ENCODE measurements at regions not wholly inside any gene's neighbourhood (a gene's known extent, or its start where the extent isn't known, plus 50 kb on each side); places are given as distances from the start of the nearest gene placed in this dataset.

DNA sequence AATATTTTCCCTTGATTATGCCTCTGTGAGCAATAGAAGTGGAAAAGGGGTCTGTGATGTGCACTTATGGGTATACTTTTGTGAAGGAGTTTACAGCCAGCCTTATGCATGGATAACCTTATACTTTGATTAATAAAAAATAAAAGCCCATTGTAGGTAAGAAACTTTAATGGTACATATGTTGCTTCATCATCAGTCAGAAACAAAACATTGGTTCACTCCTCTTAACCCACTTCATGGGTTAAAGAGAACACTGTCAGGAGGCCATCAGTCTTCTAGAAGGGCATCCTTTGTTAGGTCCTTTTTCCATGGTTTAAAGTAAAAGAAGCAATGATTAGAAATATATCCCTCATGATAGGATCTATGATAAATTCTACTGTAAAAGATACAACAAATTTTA is 952.1 kb upstream of the MIR17HG start:
- DNase-seq = no peak

DNA sequence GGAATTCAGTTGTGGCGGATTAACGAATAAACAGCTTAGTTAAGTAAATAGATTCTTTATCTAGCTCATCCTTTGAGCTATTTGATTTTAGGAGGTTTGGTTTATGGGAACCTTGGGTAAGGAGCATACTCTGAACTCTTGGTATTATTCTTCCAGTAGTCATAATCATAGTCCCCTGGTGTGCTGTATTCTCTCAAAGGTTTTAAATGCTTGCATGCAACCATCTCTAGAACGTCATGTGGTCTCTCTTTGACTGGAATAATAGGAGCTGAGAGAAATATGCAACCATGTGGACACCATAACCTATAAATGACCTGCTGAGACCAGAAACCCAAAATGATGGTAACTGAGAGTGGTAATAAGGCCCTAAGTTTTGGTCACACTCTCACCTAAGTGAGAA is 951.6 kb upstream of the MIR17HG start:
- no peak for DNase-seq

DNA sequence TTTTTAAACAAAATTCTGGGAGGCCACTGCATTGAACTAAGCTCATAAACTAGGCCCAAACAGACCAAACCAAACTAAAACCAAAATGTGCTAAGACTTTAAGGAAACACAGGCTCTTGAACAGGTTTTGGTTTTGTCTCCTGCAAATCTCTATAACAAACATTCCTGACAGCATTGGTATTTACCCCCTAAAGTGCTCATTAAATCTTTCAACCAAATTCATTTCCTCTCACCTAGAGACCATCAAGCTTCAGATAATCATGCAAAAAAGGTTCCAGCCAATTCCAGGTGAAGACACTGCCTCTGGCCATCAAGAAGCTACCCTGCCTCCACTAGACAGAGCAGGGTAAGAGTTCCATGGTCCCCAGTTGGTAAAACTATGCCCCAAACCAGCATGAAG is 951.2 kb upstream of the MIR17HG start:
- DNase-seq = no peak

DNA sequence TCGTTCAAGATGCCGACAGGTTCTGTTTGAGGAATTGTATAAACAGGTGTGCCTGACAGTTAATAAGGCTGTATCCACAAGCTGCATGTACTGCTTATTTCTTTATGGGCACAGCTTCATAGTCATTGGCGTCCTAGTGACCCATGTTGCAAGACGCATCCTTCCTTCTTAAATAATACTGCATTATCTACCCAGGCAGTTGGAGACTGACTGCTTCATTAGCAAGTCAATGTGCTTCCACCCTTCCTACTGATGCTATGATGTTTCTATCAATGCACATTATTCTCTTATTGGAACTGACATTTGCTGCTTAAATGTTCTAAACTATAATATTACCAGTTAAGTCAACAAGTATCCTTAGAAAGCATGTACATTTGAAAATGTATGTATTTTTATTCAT is 950.0 kb upstream of the MIR17HG start:
- DNase-seq = no peak

DNA sequence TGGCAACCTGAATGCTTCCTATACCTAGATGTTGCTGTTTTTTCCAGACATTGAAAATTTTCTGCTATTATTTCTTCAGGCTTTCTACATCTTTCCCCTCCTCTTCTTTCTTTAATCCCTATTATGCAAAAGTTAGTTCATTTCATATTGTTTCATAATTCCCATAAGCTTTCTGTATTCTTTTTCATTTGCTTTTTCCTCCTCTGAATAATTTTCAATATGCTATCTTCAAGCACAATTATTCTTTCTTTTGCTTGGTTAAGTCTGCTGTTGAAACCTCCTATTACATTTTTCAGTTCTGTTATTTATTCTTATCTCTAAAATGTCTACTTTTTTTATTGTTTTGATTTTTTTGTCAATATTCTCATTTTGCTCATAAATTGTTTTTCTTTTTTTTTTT is 947.1 kb upstream of the MIR17HG start:
- no peak for DNase-seq

DNA sequence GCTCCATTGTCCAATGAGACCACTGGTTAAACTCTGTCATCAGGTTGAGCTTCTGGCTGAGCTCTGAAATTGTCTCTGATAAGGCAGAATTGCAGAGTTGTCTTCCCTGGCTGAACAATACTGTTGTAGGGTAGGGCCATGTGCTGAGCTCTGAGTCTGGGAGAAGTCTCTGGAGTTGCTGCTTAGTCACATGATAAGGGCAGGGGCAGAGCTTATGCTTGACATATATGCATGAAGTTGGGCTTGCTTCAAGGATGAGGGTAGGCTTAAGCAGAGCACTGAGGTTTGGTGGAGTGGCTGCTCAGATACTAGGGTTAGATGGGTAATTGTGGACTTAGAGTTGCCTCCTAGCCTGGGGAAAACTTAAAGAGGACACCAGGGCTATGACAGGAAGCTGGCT is 946.3 kb upstream of the MIR17HG start:
- no peak for DNase-seq

DNA sequence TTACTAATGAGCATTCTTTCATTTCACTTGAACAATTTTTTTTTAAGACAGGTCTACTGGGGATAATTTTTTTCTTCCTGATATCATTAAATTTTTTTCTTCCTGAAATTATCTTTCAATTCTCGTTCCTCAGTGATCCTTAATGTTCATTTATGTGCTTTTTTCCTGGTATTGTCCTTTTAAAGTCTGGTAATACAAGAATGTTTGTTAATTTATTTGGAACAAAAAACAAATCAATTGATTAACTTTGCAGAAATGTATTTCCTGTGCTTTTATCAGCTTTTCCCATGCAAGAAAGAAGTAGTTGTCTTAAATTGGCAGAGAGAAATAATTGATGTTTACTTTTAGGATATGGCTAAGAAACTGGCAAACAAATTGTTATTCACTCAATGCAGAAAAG is 945.4 kb upstream of the MIR17HG start:
- no peak for DNase-seq

DNA sequence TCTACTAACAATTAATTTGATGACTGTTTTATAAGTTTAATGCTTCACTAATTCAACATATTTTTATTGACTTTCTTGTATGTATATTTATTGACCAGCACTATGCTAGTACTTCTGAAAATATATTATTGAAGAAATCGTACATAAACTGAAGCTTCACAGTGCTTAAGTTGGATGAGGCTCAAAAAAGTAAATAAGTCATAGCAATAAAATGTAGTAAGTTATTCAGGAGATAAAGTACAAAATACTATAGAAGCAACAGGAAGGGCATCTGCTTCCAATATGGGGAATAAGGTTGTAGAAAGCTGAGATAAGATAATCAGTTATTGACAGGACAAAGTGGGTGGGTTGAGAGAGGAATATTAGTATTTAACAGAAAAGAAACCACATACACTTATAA is 944.9 kb upstream of the MIR17HG start:
- no peak for DNase-seq

DNA sequence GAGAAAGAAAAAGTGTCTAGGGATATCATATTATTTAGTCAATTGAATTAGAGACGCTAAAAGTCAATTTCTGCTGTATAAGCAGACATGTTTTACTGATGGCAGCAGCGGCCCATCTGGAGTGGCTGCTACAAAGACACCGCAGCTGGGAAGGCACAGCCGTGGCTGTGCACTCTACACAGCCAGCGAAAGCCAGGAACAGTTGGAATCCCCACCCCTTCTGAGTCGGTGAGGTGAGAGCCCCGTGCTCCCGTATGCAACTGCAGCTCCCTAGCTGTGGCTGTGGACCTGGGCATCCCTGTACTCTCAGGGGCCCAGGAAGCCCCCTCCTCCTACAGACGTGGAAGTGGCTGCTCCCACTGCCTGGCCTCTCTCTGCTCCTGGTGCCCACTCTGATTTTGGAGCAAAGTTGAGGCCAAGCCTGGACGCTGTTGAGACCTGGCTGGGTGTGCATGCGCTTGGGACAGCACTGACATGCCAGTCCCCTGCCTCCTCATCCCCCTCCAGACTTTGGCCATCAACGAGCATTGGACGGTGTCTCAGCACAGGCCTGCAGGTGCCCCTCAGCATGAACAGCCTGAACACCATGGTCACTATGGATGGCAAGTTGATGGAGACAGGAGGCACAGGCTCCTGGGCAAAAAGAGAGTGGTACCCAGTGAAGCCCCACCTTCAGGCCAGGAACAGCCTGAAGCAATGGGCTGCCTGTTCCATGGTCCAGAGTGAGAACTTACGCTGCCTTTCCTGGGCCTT is 944.0 kb upstream of the MIR17HG start:
- DNase-seq = no peak

DNA sequence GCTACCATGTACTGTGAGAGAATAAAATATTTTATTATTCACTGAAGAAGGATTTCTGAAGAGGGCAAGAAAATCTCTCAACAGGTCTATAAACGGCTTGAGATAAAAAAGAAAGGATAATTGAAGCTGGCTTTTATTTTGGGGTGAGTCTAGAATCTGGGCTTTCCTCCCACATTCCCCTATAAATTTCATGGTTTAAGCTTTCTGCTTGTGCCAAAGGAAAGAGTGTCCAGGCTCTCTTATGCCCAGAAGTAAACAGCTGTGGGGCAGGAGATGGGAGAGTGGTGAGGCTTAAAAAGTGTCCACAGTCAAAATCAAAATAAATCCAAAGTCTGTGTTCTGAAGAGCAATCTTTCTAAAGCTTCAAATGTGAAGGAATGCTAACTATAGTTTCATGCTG is 942.2 kb upstream of the MIR17HG start:
- DNase-seq = no peak

DNA sequence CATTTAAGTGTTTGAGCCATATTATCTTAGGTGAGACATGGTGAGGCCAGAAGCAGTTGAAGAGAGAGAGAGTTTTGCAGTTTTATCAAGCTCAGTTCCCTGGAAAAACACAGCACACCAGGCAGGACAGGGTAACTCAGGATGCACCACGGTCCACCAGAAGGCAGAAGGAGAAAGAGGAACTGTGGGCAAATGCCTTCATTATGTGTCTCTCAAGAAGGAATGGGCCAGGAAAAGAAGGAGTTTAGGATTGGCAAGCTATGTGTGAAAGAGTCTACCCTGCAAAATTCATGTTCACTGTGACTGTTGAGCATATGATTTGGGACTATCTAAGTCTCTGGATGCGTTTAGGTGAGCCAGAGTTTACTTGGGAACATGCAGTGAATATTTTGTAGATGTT is 934.5 kb upstream of the MIR17HG start:
- DNase-seq = no peak

DNA sequence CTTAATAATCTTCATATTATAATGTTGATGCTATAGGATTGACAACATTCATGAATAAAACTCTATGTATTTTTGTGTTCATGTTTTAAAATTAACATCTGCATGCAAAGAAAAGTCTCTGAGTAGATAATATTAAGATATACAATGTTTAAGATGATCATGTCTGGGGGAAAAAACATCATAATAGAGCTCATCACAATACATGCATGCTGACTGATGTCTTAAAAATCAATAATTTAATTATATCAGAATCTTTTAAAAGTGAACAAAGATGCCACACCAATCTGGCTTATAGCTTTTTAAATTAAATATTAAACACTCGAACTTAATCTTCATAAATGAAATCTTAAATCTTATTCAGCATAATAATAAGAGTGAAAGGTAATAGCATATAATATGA is 933.9 kb upstream of the MIR17HG start:
- DNase-seq = no peak

DNA sequence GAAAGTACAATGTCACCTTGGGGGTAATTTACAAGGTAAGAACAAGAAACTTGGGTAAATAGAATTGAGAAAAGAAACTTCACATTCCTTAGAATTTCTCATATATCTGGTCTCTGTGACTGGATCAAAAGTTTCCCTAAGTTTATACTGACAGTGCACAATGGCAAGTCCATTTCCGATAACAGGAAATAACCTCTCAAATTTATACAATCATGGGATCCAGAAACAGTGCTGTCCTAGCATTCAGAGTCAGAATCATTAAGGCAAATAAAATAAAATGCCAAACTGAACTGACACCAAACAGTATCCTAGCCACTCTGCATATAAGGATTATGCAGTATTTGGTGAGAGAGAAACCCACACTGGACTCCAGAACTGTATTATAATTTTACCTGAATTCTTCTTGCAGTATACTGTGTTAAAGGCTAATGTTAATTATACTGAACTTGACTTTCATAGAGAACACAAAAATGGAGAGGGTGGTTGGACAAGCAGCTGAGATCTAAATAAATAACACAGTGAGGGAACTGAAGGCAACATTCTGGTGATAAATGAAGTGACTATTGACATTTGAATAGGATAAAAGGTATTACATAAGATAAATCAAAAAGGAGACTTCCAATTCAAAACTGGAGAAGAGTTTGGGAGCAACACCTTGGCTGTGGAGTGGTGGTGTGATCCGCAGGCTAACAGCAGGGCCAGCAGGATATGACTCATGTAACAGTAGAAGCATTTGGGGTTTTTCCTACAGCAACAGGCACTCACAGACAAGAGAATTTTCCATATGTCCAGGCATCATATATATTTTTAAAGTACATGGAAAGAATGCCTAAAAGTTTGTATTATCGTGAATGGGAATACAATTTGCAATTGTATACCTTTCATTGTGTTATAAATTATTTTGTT is 932.5 kb upstream of the MIR17HG start:
- peak; percentile 76 for DNase-seq

DNA sequence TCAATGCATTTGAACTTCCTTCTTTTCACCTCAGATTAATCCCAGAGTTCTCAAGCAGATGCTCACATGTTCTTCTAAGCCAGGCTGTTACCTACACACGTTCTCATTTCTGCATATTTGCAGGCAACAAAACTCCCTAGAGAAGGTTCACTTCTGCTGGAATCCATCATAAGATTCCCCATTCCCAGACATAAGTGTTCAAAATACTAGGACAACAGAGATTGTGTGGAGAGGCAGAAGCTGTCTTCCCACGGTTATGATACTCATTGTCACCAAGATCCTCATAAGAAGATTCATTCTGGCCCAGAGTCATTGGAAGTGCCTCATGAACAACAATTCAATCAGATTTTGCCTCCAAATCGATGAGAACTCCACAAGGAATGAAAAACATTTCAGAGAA is 931.6 kb upstream of the MIR17HG start:
- no peak for DNase-seq

DNA sequence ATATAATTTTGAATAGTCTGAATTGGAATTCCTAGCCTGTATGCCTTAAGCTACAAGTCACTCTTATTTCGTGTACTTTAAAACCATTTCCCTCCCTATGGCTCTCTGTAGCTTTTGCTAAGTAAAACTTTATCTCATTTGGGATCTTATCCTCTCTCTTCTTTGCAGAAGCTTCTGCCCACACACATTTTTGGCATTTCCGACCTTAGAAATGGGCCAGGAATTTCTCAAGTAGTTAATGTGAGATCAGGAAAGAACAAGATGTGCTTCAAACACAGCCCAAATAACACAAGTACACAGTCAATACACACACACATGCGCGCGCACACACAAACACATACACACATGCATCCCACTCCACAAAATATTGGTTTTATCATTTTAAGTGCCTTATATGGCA is 931.0 kb upstream of the MIR17HG start:
- DNase-seq = peak; percentile 24

DNA sequence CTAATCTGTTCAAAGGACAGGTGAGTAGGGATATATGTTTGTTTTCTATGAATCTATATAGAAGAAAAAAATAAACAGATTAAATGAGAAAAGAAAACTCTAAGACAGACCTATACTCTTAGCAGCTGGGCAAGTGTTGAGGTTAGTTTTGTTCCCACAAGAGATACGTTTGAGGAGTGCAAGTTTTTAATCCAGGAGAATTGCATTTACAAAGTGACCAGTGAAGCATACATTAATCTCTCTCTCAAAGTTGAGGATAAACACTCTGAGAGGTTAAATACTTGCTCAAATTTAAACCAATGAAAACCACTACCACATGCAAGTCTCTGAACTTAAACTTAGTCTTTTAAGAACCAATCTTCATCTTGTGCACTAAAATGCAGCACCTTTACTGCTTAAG is 930.5 kb upstream of the MIR17HG start:
- no peak for DNase-seq

DNA sequence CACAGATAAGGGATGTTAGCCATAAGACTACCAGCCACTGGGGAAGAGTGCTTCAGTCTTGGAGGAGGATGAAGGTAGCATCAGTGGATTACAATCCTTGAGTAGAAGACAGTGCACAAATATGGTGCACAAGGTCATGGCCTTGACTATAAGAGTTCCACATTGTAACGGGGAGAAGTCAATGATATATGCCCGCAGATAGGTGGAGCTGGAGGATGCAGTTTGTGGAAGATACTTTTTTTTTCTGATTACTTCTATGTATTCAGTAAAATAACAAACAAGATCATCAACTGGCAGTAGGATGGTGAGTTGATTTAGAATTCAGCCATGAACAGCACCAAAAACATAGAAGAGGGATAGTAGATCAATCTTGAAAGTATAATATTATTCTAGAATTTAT is 926.8 kb upstream of the MIR17HG start:
- DNase-seq = no peak

DNA sequence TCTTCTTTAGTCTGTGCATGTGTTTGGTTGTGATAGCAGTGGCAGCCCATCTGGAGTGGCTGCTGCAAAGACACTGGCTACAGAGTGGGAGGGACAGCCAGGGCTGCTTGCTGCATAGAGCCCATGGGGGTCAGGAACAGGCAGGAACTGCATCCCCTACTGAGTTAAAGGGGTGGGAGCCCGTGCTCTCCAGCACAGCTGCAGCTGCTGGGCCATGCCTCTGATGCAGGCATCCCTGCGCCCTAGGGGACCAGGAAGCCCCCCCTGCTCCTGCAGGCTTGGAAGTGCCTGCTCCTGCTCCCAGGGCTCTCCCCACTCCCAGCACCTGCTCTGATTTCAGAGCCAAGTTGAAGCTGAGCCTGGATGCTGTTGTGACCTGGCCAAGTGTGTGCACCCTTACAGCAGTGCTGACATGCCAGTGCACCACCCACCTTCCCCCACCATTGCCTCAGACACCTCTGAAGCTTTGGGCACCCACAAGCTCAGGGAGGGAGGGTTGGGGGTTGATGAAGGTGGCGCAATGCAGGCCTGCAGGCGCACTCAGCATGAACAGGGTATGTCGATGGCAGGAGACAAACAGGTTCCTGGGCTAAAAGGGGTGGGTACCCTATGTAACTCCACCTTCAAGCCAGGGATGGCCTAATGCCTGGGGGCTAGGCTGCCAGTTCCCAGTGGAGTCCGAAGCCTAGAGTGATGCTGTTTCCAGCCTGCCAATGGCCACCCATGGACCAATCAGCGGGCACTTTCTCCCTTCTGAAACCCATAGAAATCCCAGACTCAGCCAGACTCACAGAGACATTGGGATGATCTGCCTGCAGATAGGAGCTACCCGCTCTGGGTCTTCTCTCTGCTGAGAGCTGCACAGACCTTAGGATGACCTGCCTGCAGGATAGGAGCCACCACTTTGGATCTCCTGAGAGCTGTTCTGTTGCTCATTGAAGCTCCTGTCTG is 919.9 kb upstream of the MIR17HG start:
- DNase-seq = no peak

DNA sequence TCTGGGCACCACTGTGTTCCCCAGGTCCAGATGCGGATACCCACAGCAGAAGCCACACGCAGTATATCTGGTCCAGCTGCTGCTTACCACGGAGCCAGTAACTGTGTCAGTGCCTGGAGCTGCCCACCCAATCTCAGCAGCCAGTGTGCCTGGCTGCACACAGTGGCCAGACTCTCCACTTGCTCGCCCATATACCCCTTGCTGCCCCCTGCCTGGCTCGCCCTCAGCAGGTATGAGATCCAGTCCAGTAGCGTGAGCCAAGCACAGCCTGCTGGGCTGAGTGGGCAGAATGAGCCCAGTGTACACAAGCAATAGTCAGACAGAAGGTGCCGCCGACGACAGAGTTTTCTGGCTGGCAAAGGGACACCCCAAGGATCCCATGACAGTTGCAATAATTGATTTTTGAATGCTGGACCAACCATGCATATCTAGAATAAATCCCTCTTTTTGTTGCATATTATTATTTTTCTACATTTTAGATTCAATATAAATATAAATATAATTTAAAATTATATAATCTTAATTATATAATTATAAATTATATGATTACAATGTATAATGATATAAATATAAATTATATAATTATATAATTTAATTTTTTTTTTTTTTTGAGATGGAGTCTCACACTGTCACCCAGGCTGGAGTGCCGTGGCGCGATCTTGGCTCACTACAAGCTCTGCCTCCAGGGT is 918.8 kb upstream of the MIR17HG start:
- no peak for DNase-seq

DNA sequence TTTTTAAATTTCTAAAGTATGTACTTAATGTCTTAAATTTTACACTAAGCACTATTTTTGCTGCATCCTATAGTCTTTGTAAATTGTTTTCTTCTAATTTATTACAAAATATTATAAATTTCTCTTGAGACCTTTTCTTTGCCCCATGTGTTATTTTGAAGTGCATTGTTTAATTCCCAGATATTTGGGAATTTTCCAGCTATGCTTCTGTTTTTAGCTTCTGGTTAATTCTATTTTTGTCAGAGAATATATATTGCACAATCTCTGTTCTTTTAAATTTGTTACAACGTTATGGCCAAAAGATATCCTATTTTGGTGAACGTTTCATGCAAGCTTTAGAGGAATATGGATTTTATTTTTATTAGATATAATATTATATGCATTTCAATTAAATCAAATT is 917.4 kb upstream of the MIR17HG start:
- no peak for DNase-seq

DNA sequence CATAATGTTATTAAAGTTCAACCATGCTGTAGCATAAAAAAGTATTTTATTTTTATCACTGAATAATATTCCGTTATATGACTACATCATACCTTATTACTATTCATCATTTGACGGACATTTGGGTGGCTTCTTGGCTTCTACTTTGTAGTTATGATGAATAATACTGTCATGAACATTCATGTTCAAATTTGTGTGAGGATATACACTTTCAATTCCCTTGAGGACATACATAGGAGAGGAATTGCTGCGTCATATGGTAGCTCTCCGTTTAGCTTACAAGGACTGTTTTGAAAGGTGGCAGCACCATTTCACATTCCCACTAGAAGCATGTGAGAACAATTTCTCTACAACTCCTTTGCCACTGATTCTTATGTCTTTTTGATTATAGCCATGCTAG is 910.8 kb upstream of the MIR17HG start:
- DNase-seq = no peak

DNA sequence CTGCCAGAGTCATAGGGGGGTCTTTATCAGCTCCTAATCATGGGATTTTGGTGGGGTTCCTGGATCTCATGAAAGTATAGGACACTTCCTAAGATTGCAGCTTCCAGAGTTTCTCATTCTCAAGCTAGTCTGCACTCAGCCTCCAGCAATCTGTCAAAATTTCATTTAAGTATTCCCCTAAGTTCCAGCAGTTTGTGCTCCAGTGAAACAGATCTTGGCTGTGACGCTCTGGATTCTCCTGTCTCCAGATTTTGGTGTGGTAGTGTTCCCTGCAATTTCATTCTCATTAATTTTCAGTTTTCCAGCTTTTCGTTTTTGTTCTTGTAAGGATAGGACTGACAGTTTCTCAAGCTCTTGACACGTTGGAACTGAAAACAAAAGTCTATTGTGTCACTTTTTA is 908.9 kb upstream of the MIR17HG start:
- DNase-seq = no peak

DNA sequence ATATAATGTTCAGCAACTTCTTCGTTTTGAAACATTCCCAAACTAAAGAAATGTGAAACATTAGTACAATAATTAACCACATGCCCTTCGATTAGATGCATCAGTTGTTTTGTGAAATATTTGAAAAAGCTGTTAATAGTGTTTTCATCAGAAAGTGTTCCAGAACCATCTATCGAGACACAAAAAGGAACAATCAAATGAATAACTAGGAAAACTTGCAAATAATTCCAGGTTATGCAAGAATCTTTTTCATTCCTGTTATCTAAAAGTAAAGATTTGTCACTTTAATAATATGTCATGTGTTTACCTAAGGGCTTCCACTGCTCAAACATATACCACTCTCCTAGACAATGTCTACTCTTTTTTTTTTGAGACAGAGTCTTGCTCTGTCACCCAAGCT is 904.2 kb upstream of the MIR17HG start:
- no peak for DNase-seq

Measured in HCEC 1CT (cell line).